A673 (cell line): ENCODE measurements at regions not wholly inside any gene's neighbourhood (a gene's known extent, or its start where the extent isn't known, plus 50 kb on each side); places are given as distances from the start of the nearest gene placed in this dataset.

Experiments
- EZH2 ChIP-seq: fragments of 200-600 bp; sonication (generic); IDR thresholded peaks from 2 replicates; pipeline ENCODE4 v1.6.1; 2017; ENCODE audit warnings: borderline replicate concordance, low read depth, mild to moderate bottlenecking, mixed read lengths, antibody characterized with exemption, low read length; ENCODE audit not compliant: poor library complexity, severe bottlenecking
- TF ChIP-seq, protein P1 (sequence below): fragments of 300-800, 200-600 bp; sonication (generic); conservative IDR thresholded peaks from 2 replicates; pipeline ENCODE4 v1.5.1; 2017; ENCODE audit warnings: low read depth, mild to moderate bottlenecking, antibody characterized with exemption, low read length, moderate library complexity, mixed read lengths

DNA sequence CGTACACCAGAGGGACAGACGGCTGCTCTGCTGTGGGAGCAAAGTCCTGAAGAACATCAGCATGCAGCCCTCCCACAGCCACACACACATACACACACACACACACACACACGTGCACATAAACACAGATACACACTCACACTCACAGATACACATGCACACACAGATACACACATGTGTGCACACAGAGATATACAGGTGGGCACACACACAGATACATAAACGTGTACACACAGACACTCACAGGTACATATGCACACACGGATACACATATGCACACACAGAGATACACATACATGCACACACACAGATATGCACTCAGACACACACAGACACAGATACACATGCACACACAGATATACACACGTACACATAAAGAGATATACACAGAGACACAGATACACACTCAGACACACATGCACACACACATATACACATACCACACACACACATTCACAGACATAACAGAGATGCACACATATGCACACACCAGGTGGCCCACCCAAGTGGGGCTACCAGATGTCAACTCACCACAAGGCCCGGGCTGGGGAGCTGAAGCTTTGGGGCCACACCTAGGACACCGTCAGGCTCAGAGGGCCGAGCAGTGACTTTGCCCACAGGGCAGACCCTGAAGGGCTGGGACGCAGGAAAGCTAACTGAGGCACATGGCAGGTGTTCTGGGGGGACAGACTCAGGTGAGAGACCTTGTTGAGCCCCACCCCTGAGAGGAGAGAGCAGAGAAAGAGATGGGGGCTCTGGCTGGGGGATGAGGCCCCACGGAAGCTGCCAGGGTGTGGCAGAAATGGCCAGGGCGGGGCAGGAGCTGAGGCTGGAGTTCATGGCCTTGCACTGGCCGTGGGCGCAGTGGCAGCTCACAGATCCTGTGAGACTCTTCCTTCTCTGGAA, 148.6 kb upstream of the PPP1R26 start:
- TF ChIP-seq EZH2: no peak
- TF ChIP-seq, protein P1, sequence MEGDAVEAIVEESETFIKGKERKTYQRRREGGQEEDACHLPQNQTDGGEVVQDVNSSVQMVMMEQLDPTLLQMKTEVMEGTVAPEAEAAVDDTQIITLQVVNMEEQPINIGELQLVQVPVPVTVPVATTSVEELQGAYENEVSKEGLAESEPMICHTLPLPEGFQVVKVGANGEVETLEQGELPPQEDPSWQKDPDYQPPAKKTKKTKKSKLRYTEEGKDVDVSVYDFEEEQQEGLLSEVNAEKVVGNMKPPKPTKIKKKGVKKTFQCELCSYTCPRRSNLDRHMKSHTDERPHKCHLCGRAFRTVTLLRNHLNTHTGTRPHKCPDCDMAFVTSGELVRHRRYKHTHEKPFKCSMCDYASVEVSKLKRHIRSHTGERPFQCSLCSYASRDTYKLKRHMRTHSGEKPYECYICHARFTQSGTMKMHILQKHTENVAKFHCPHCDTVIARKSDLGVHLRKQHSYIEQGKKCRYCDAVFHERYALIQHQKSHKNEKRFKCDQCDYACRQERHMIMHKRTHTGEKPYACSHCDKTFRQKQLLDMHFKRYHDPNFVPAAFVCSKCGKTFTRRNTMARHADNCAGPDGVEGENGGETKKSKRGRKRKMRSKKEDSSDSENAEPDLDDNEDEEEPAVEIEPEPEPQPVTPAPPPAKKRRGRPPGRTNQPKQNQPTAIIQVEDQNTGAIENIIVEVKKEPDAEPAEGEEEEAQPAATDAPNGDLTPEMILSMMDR: no peak
